SK-N-SH (cell line): ENCODE measurements at regions not wholly inside any gene's neighbourhood (a gene's known extent, or its start where the extent isn't known, plus 50 kb on each side); places are given as distances from the start of the nearest gene placed in this dataset.

ENCODE experiments used
- CTCF ChIA-PET: fragments of 300-600, 350-600 bp; formaldehyde crosslinking; extraction: SDS; loops from one replicate; lab custom pipeline; 2021; lab: Yijun Ruan, JAX
- POLR2A ChIA-PET: fragments of 350-600 bp; sonication (Branson Sonifier 250); formaldehyde crosslinking; extraction: SDS; loops from one replicate; lab custom pipeline; 2020; ENCODE audit warnings: antibody characterized with exemption, inconsistent platforms; lab: Yijun Ruan, JAX
- DNase-seq: peaks from one replicate; pipeline ENCODE4 v3.0.0; 2012
- H2AFZ ChIP-seq: fragments of 200-600 bp; sonication (generic); 2 replicates; pipeline ENCODE4 v1.8.1; 2016; ENCODE audit warnings: antibody characterized with exemption, mild to moderate bottlenecking, low read depth
- H3F3A ChIP-seq: fragments of 200-600 bp; sonication (generic); replicated peaks from 2 replicates; pipeline ENCODE3; 2016; ENCODE audit warnings: antibody characterized with exemption, mild to moderate bottlenecking; ENCODE audit not compliant: insufficient read depth
- H3K27ac ChIP-seq, 2 experiments: fragments of 200-500 bp in 1 of 2; fragments of 200-600 bp in 1 of 2; sonication (Bioruptor generic) in 1 of 2; sonication (generic), shearing (Covaris generic) in 1 of 2; 2 replicates each; pipeline versions ENCODE4 v1.5.1 to v1.6.1; 2014 to 2016; ENCODE audit warnings: low read depth in 2 of 2, inconsistent platforms in 1 of 2, low read length in 1 of 2, mild to moderate bottlenecking in 1 of 2, mixed read lengths in 1 of 2
- H3K27me3 ChIP-seq: fragments of 200-600 bp; sonication (generic), shearing (Covaris generic); 2 replicates; pipeline ENCODE4 v1.6.1; 2016; ENCODE audit warnings: mixed run types; ENCODE audit not compliant: insufficient read depth
- H3K36me3 ChIP-seq, 2 experiments: fragments of 200-500 bp in 1 of 2; fragments of 200-600 bp in 1 of 2; sonication (Bioruptor generic) in 1 of 2; sonication (generic) in 1 of 2; replicated peaks in 1 of 2; 2 replicates each; pipeline versions ENCODE3 to v1.5.1; 2014 to 2016; ENCODE audit warnings: low read length in 1 of 2, mild to moderate bottlenecking in 1 of 2; ENCODE audit not compliant: insufficient read depth in 2 of 2, control insufficient read depth in 1 of 2
- H3K4me1 ChIP-seq, 2 experiments: fragments of 200-500 bp in 1 of 2; fragments of 200-600 bp in 1 of 2; sonication (Bioruptor generic) in 1 of 2; sonication (generic), shearing (Covaris generic) in 1 of 2; 2 replicates each; pipeline versions ENCODE4 v1.5.1 to v1.6.1; 2014 to 2016; ENCODE audit warnings: low read depth in 1 of 2, low read length in 1 of 2, mixed run types in 1 of 2; ENCODE audit not compliant: insufficient read depth in 2 of 2, control insufficient read depth in 1 of 2
- H3K4me2 ChIP-seq: fragments of 200-600 bp; sonication (generic), shearing (Covaris generic); 2 replicates; pipeline ENCODE4 v1.6.1; 2017; ENCODE audit warnings: mixed run types
- H3K4me3 ChIP-seq, 2 experiments: fragments of 200-500 bp in 1 of 2; fragments of 200-600 bp in 1 of 2; sonication (Bioruptor generic) in 1 of 2; sonication (generic), shearing (Covaris generic) in 1 of 2; 2 replicates each; pipeline versions ENCODE4 v1.5.1 to v1.8.1; 2014 to 2016; ENCODE audit warnings: low read depth in 2 of 2, inconsistent platforms in 1 of 2, low read length in 1 of 2, mild to moderate bottlenecking in 1 of 2, mixed read lengths in 1 of 2, moderate library complexity in 1 of 2
- H3K79me2 ChIP-seq: fragments of 200-600 bp; sonication (generic); 2 replicates; pipeline ENCODE4 v1.8.1; 2017; ENCODE audit warnings: mild to moderate bottlenecking; ENCODE audit not compliant: insufficient read depth
- H3K9ac ChIP-seq: fragments of 200-600 bp; sonication (generic); 2 replicates; pipeline ENCODE4 v1.6.1; 2017; ENCODE audit warnings: mixed run types
- H3K9me2 ChIP-seq: fragments of 200-600 bp; sonication (generic); 2 replicates; pipeline ENCODE4 v1.6.1; 2017; ENCODE audit warnings: mixed run types
- H3K9me3 ChIP-seq: fragments of 200-600 bp; sonication (generic); 2 replicates; pipeline ENCODE4 v1.6.1; 2017; ENCODE audit warnings: mixed run types, mild to moderate bottlenecking, moderate library complexity
- H4K20me1 ChIP-seq: fragments of 200-600 bp; sonication (generic); 2 replicates; pipeline ENCODE4 v1.6.1; 2017; ENCODE audit warnings: mild to moderate bottlenecking, mixed run types; ENCODE audit not compliant: insufficient read depth
- CHD2 ChIP-seq: fragments of 150-350 bp; IDR thresholded peaks from 2 replicates; pipeline ENCODE4 v1.6.1; 2018; ENCODE audit warnings: low read length; ENCODE audit not compliant: partially characterized antibody
- ELF1 ChIP-seq: IDR thresholded peaks from 2 replicates; pipeline ENCODE4 v1.4.0; 2012
- GABPA ChIP-seq: IDR thresholded peaks from 2 replicates; pipeline ENCODE4 v1.4.0; 2012; ENCODE audit warnings: low read depth, mild to moderate bottlenecking
- JUND ChIP-seq: IDR thresholded peaks from 2 replicates; pipeline ENCODE4 v1.4.0; 2012
- MAX ChIP-seq: IDR thresholded peaks from 2 replicates; pipeline ENCODE4 v1.4.0; 2012; ENCODE audit warnings: low read depth
- MEF2A ChIP-seq: IDR thresholded peaks from 2 replicates; pipeline ENCODE4 v1.4.0; 2012; ENCODE audit warnings: low read depth, borderline replicate concordance
- MXI1 ChIP-seq: IDR thresholded peaks from 2 replicates; pipeline ENCODE4 v1.6.1; 2012; ENCODE audit warnings: mild to moderate bottlenecking, low read depth, low read length, improper control_type of control experiment
- NRF1 ChIP-seq: IDR thresholded peaks from 2 replicates; pipeline ENCODE4 v1.6.1; 2012; ENCODE audit warnings: low read depth, mild to moderate bottlenecking, low read length
- POLR2AphosphoS5 ChIP-seq: IDR thresholded peaks from 2 replicates; pipeline ENCODE4 v1.6.1; 2012; ENCODE audit warnings: low read depth, low read length
- RAD21 ChIP-seq: IDR thresholded peaks from 2 replicates; pipeline ENCODE4 v1.6.1; 2012; ENCODE audit warnings: mild to moderate bottlenecking, low read length
- RCOR1 ChIP-seq: fragments of 150-350 bp; IDR thresholded peaks from 2 replicates; pipeline ENCODE4 v1.6.1; 2017; ENCODE audit warnings: antibody characterized with exemption, low read length
- REST ChIP-seq: IDR thresholded peaks from 2 replicates; pipeline ENCODE4 v1.6.1; 2012; ENCODE audit warnings: mild to moderate bottlenecking, low read depth, low read length, moderate library complexity
- RXRA ChIP-seq: IDR thresholded peaks from 2 replicates; pipeline ENCODE4 v1.4.0; 2012; ENCODE audit warnings: low read depth, mild to moderate bottlenecking, borderline replicate concordance
- SIN3A ChIP-seq: IDR thresholded peaks from 2 replicates; pipeline ENCODE4 v1.6.1; 2012; ENCODE audit warnings: low read depth, mild to moderate bottlenecking, low read length, moderate library complexity, borderline replicate concordance
- SMC3 ChIP-seq: IDR thresholded peaks from 2 replicates; pipeline ENCODE4 v1.6.1; 2012; ENCODE audit warnings: low read depth, low read length, improper control_type of control experiment
- TAF1 ChIP-seq: IDR thresholded peaks from 2 replicates; pipeline ENCODE4 v1.6.1; 2012; ENCODE audit warnings: low read depth, mild to moderate bottlenecking, low read length, moderate library complexity, borderline replicate concordance
- TCF12 ChIP-seq: IDR thresholded peaks from 2 replicates; pipeline ENCODE4 v1.4.0; 2012
- TEAD4 ChIP-seq: IDR thresholded peaks from 2 replicates; pipeline ENCODE4 v1.4.0; 2012; ENCODE audit warnings: mild to moderate bottlenecking, borderline replicate concordance; ENCODE audit not compliant: insufficient read depth
- WGBS: methylation state at CpG from one replicate; pipeline ENCODE4 v1.1.6; 2017; ENCODE audit warnings: low lambda C conversion rate; 5-methylcytosine and 5-hydroxymethylcytosine counted together
- TF ChIP-seq, protein P1 (sequence below): IDR thresholded peaks from 2 replicates; pipeline ENCODE4 v1.4.0; 2012; ENCODE audit warnings: low read depth, borderline replicate concordance
- TF ChIP-seq, protein P2 (sequence below): fragments of 200-600 bp; sonication (generic); IDR thresholded peaks from 2 replicates; pipeline ENCODE4 v1.6.1; 2017; ENCODE audit warnings: antibody characterized with exemption, mild to moderate bottlenecking, moderate library complexity
- TF ChIP-seq, protein P3 (sequence below): IDR thresholded peaks from 2 replicates; pipeline ENCODE4; 2012

GRCh38 chr1:5596651-5597050 lies 395.6 kb downstream of the NPHP4 start (continued):
- TF ChIP-seq, protein P1, sequence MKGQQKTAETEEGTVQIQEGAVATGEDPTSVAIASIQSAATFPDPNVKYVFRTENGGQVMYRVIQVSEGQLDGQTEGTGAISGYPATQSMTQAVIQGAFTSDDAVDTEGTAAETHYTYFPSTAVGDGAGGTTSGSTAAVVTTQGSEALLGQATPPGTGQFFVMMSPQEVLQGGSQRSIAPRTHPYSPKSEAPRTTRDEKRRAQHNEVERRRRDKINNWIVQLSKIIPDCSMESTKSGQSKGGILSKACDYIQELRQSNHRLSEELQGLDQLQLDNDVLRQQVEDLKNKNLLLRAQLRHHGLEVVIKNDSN = no peak
- no peak for TF ChIP-seq SIN3A
- TF ChIP-seq, protein P2, sequence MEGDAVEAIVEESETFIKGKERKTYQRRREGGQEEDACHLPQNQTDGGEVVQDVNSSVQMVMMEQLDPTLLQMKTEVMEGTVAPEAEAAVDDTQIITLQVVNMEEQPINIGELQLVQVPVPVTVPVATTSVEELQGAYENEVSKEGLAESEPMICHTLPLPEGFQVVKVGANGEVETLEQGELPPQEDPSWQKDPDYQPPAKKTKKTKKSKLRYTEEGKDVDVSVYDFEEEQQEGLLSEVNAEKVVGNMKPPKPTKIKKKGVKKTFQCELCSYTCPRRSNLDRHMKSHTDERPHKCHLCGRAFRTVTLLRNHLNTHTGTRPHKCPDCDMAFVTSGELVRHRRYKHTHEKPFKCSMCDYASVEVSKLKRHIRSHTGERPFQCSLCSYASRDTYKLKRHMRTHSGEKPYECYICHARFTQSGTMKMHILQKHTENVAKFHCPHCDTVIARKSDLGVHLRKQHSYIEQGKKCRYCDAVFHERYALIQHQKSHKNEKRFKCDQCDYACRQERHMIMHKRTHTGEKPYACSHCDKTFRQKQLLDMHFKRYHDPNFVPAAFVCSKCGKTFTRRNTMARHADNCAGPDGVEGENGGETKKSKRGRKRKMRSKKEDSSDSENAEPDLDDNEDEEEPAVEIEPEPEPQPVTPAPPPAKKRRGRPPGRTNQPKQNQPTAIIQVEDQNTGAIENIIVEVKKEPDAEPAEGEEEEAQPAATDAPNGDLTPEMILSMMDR = no peak
- no peak for TF ChIP-seq TAF1
- no peak for TF ChIP-seq MXI1
- no peak for TF ChIP-seq MAX
- no peak for TF ChIP-seq RAD21
- no peak for TF ChIP-seq TCF12
- TF ChIP-seq JUND = no peak
- no peak for TF ChIP-seq REST
- no peak for TF ChIP-seq NRF1

DNA sequence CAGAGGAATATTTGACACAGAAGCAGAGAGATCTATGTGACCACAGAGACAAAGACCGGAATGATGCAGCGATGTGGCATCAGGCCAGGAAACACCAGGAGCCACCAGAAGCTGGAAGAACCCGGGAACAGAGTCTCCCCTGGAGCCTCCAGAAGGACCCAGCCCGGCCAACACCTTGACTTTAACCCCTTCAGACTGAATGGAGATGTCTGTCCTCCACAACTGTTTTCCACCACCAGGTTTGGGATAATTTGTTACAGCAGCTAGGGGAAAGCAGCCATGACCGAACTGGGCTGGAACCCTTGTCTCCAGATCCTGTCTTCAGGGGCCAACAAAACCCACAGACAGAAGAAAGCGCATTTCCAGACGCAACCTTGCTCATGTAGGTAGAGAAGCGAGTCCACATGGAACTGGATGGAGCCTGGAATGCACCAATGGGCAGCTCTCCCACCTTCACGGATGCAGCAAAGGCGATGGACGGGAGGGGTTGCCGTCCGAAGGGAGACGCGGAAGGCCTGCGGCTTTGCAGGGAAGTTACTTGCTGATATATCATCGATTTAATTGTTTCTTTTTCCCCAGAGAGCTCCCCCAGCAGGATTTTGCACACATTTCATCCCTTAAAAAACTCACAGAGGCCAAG lies 396.6 kb downstream of the NPHP4 start:
- POLR2A ChIA-PET = no interaction called here
- no peaks in the 10 kb centered on the region for H3K79me2 ChIP-seq
- H3K27me3 ChIP-seq = no peaks in the 10 kb centered on the region
- 47% methylated on average over 15 of the region's 17 CpGs for WGBS
- H3K9ac ChIP-seq = no peak overlapping the region
- no peaks in the 10 kb centered on the region for H4K20me1 ChIP-seq
- no peaks in the 10 kb centered on the region for H3K36me3 ChIP-seq
- H2AFZ ChIP-seq = no peak overlapping the region
- no peak overlapping the region for H3K4me3 ChIP-seq
- H3K4me2 ChIP-seq = no peak overlapping the region
- no peak for DNase-seq
- no peaks in the 10 kb centered on the region for H3K9me3 ChIP-seq
- H3K4me1 ChIP-seq = peaks cover 0 to 16% of the 10 kb centered on the region in 2 experiments; a peak in 1 of 4 replicates
- H3K27ac ChIP-seq = no peak overlapping the region
- H3K9me2 ChIP-seq = no peaks in the 10 kb centered on the region
- H3F3A ChIP-seq = no peaks in the 10 kb centered on the region
- CTCF ChIA-PET = interaction anchor here (1.2 to 1.7 kb wide), 2 partner anchors 25 to 86 kb away, joined by 6 read pairs; no protein-coding TSS in a partner anchor
- TF ChIP-seq TAF1 (no peak), SIN3A (no peak), TEAD4 (no peak), CHD2 (no peak), MAX (no peak), ELF1 (no peak), POLR2AphosphoS5 (no peak), SMC3 (no peak), RXRA (no peak), GABPA (no peak), MXI1 (no peak), JUND (no peak), RCOR1 (no peak), MEF2A (no peak)
- TF ChIP-seq, protein P3, sequence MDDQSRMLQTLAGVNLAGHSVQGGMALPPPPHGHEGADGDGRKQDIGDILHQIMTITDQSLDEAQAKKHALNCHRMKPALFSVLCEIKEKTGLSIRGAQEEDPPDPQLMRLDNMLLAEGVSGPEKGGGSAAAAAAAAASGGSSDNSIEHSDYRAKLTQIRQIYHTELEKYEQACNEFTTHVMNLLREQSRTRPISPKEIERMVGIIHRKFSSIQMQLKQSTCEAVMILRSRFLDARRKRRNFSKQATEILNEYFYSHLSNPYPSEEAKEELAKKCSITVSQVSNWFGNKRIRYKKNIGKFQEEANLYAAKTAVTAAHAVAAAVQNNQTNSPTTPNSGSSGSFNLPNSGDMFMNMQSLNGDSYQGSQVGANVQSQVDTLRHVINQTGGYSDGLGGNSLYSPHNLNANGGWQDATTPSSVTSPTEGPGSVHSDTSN = no peak
- TF ChIP-seq, protein P2 = no peak
